Vagina (tissue), 2 donors: ENCODE measurements at regions not wholly inside any gene's neighbourhood (a gene's known extent, or its start where the extent isn't known, plus 50 kb on each side); places are given as distances from the start of the nearest gene placed in this dataset.

ENCODE experiments used
- POLR2A ChIP-seq, 2 donors: fragments of 450-650 bp; IDR thresholded peaks; one replicate each; pipeline ENCODE4 v1.6.1; 2017; ENCODE audit warnings: antibody characterized with exemption in 2 of 2, mild to moderate bottlenecking in 2 of 2, moderate library complexity in 2 of 2
- TF ChIP-seq, protein P1 (sequence below), 3 experiments: fragments of 450-650 bp in 2 of 3; fragments of 200-600 bp in 1 of 3; sonication (generic) in 1 of 3; IDR thresholded peaks; one replicate each; pipeline ENCODE4 v1.5.1; 2017 to 2019; ENCODE audit warnings: antibody characterized with exemption in 3 of 3, mild to moderate bottlenecking in 2 of 3, moderate library complexity in 2 of 3

DNA sequence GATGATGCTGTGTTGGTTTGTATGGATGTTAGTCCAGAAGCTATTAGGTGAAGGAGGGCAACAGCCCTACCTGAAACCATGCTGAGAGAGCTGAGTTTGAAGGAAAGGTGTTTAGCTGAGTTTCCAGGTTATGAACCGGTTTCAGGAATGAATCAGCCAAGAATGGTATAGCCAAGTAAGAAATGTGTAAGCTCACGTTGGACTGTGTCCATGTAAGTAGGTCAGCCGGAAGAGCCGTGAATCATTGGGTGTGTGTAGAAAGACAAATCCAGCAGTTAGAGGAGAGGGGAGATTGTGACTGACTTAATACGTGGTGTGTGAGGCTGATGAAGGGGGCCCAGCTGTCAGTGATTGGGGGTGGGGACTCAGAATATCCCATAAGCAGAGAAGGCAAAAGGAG is 77.2 kb upstream of the SPIN4 start:
- TF ChIP-seq, protein P1, sequence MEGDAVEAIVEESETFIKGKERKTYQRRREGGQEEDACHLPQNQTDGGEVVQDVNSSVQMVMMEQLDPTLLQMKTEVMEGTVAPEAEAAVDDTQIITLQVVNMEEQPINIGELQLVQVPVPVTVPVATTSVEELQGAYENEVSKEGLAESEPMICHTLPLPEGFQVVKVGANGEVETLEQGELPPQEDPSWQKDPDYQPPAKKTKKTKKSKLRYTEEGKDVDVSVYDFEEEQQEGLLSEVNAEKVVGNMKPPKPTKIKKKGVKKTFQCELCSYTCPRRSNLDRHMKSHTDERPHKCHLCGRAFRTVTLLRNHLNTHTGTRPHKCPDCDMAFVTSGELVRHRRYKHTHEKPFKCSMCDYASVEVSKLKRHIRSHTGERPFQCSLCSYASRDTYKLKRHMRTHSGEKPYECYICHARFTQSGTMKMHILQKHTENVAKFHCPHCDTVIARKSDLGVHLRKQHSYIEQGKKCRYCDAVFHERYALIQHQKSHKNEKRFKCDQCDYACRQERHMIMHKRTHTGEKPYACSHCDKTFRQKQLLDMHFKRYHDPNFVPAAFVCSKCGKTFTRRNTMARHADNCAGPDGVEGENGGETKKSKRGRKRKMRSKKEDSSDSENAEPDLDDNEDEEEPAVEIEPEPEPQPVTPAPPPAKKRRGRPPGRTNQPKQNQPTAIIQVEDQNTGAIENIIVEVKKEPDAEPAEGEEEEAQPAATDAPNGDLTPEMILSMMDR (IDR thresholded peaks at IDR 0.05) = no peak
- TF ChIP-seq POLR2A (IDR thresholded peaks at IDR 0.05) = no peak
